Keratinocyte (primary cell): ENCODE measurements at regions not wholly inside any gene's neighbourhood (a gene's known extent, or its start where the extent isn't known, plus 50 kb on each side); places are given as distances from the start of the nearest gene placed in this dataset.

ENCODE experiments used
- DNase-seq: peaks from one replicate; pipeline ENCODE4 v3.0.0-alpha.2; 2011; ENCODE audit warnings: low read depth, missing footprints, low spot score
- FAIRE-seq: peaks from 2 replicates; lab custom pipeline; 2011; peaks lifted over from hg19 to GRCh38; lab: Jason Lieb, UNC
- H2AFZ ChIP-seq: 2 replicates; pipeline ENCODE4 v1.6.0; 2012; ENCODE audit warnings: low read length, control low read depth, inconsistent platforms; ENCODE audit not compliant: control insufficient read depth
- H3K27ac ChIP-seq: 2 replicates; pipeline ENCODE4 v1.5.1; 2011; ENCODE audit warnings: low read length; ENCODE audit not compliant: control insufficient read depth, insufficient read depth
- H3K27me3 ChIP-seq: 3 replicates; pipeline ENCODE4 v1.6.0; 2011; ENCODE audit warnings: low read length; ENCODE audit not compliant: control insufficient read depth, insufficient read depth; ENCODE audit errors: extremely low read depth
- H3K36me3 ChIP-seq, 2 experiments: 2 replicates in 1 of 2; 3 replicates in 1 of 2; pipeline ENCODE4 v1.5.1; 2011; ENCODE audit warnings: low read length in 2 of 2, mild to moderate bottlenecking in 1 of 2; ENCODE audit not compliant: control insufficient read depth in 2 of 2, insufficient read depth in 2 of 2; ENCODE audit errors: extremely low read depth in 1 of 2
- H3K4me1 ChIP-seq: 3 replicates; pipeline ENCODE4 v1.5.1; 2011; ENCODE audit warnings: low read length; ENCODE audit not compliant: control insufficient read depth, insufficient read depth; ENCODE audit errors: extremely low read depth
- H3K4me2 ChIP-seq: 3 replicates; pipeline ENCODE4 v1.6.0; 2011; ENCODE audit warnings: low read depth, low read length; ENCODE audit not compliant: control insufficient read depth, insufficient read depth; ENCODE audit errors: extremely low read depth
- H3K4me3 ChIP-seq, 3 experiments: fragments of 200-600 bp in 1 of 3; sonication (generic) in 1 of 3; 2 replicates in 2 of 3; 3 replicates in 1 of 3; pipeline ENCODE4 v1.5.1; 2011 to 2016; ENCODE audit warnings: low read length in 3 of 3, mild to moderate bottlenecking in 3 of 3, control low read depth in 2 of 3, inconsistent platforms in 1 of 3, low read depth in 1 of 3, mixed read lengths in 1 of 3, mixed run types in 1 of 3, moderate library complexity in 1 of 3; ENCODE audit not compliant: control insufficient read depth in 2 of 3, insufficient read depth in 2 of 3; ENCODE audit errors: extremely low read depth in 1 of 3
- H3K79me2 ChIP-seq: 2 replicates; pipeline ENCODE4 v1.6.0; 2012; ENCODE audit warnings: low read length; ENCODE audit not compliant: control insufficient read depth, insufficient read depth
- H3K9ac ChIP-seq: 3 replicates; pipeline ENCODE4 v1.6.0; 2011; ENCODE audit warnings: low read length; ENCODE audit not compliant: control insufficient read depth, insufficient read depth; ENCODE audit errors: extremely low read depth
- H3K9me1 ChIP-seq: 3 replicates; pipeline ENCODE4 v1.6.0; 2011; ENCODE audit warnings: low read length; ENCODE audit not compliant: control insufficient read depth, insufficient read depth; ENCODE audit errors: extremely low read depth
- H3K9me3 ChIP-seq: 2 replicates; pipeline ENCODE4 v1.5.1; 2012; ENCODE audit warnings: low read depth, low read length; ENCODE audit not compliant: control insufficient read depth
- H4K20me1 ChIP-seq: 3 replicates; pipeline ENCODE4 v1.6.0; 2011; ENCODE audit warnings: low read length; ENCODE audit not compliant: control insufficient read depth, insufficient read depth; ENCODE audit errors: extremely low read depth
- EZH2 ChIP-seq: IDR thresholded peaks from one replicate; pipeline ENCODE4 v1.6.1; 2012; ENCODE audit warnings: inconsistent platforms, mild to moderate bottlenecking, low read length, moderate library complexity
- dilution Hi-C: fragments of 300-500 bp; cut with MboI; formaldehyde crosslinking; loops from one replicate; pipeline ENCODE4 v1.7.0; 2020; ENCODE audit warnings: low sequenced_read_pairs; ENCODE audit not compliant: extremely low pct_ligation_motif_present
- TF ChIP-seq, protein P1 (sequence below), 3 experiments: IDR thresholded peaks in 1 of 3; conservative IDR thresholded peaks in 1 of 3; optimal IDR thresholded peaks in 1 of 3; 2 replicates in 2 of 3; 3 replicates in 1 of 3; pipeline versions ENCODE3 to v1.5.1; 2011; ENCODE audit warnings: low read length in 3 of 3, mild to moderate bottlenecking in 3 of 3, moderate library complexity in 2 of 3, control low read depth in 1 of 3, inconsistent platforms in 1 of 3; ENCODE audit not compliant: insufficient read depth in 2 of 3; ENCODE audit errors: extremely low read depth in 1 of 3

GRCh38 chr2:192560326-192560725, 365.6 kb upstream of the TMEFF2 start:
- FAIRE-seq = no peak

GRCh38 chr2:192559587-192559986, 364.9 kb upstream of the TMEFF2 start:
- H3K4me1 ChIP-seq = no peaks in the 10 kb centered on the region
- H3K4me3 ChIP-seq = no peak overlapping the region
- no peaks in the 10 kb centered on the region for H3K36me3 ChIP-seq
- DNase-seq (no peak), FAIRE-seq (peak; percentile 86)
- H3K79me2 ChIP-seq = no peaks in the 10 kb centered on the region
- no peaks in the 10 kb centered on the region for H3K9me3 ChIP-seq
- no peak overlapping the region for H2AFZ ChIP-seq
- H4K20me1 ChIP-seq = no peaks in the 10 kb centered on the region
- H3K9me1 ChIP-seq = no peaks in the 10 kb centered on the region
- H3K27me3 ChIP-seq = no peaks in the 10 kb centered on the region
- no peak overlapping the region for H3K27ac ChIP-seq
- no peak overlapping the region for H3K4me2 ChIP-seq
- dilution Hi-C loops = no loop called here
- TF ChIP-seq EZH2 = no peak
- TF ChIP-seq, protein P1, sequence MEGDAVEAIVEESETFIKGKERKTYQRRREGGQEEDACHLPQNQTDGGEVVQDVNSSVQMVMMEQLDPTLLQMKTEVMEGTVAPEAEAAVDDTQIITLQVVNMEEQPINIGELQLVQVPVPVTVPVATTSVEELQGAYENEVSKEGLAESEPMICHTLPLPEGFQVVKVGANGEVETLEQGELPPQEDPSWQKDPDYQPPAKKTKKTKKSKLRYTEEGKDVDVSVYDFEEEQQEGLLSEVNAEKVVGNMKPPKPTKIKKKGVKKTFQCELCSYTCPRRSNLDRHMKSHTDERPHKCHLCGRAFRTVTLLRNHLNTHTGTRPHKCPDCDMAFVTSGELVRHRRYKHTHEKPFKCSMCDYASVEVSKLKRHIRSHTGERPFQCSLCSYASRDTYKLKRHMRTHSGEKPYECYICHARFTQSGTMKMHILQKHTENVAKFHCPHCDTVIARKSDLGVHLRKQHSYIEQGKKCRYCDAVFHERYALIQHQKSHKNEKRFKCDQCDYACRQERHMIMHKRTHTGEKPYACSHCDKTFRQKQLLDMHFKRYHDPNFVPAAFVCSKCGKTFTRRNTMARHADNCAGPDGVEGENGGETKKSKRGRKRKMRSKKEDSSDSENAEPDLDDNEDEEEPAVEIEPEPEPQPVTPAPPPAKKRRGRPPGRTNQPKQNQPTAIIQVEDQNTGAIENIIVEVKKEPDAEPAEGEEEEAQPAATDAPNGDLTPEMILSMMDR (optimal IDR thresholded peaks at IDR 0.05 in 1 of 3, IDR thresholded peaks at IDR 0.05 in 1 of 3, conservative IDR thresholded peaks at IDR 0.05 in 1 of 3; ENCODE audit: extremely low read depth in 1 of 3, insufficient read depth in 2 of 3, low read length in 3 of 3) = no peak
- no peak overlapping the region for H3K9ac ChIP-seq

More at GRCh38 chr2:192560326-192560725, 365.6 kb upstream of the TMEFF2 start:
- Histone ChIP-seq H3K9ac (no peak overlapping the region), H3K9me3 (no peaks in the 10 kb centered on the region), H3K27me3 (no peaks in the 10 kb centered on the region), H2AFZ (no peak overlapping the region), H4K20me1 (no peaks in the 10 kb centered on the region), H3K9me1 (no peaks in the 10 kb centered on the region), H3K4me1 (no peaks in the 10 kb centered on the region), H3K79me2 (no peaks in the 10 kb centered on the region), H3K27ac (no peak overlapping the region), H3K4me2 (no peak overlapping the region), H3K4me3 (no peak overlapping the region), H3K36me3 (no peaks in the 10 kb centered on the region)
- no peak for DNase-seq
- dilution Hi-C loops = no loop called here
- TF ChIP-seq, protein P1 (optimal IDR thresholded peaks at IDR 0.05 in 1 of 3, IDR thresholded peaks at IDR 0.05 in 1 of 3, conservative IDR thresholded peaks at IDR 0.05 in 1 of 3; ENCODE audit: extremely low read depth in 1 of 3, insufficient read depth in 2 of 3, low read length in 3 of 3) = no peak
- TF ChIP-seq EZH2 = no peak
